ENCODE measurements at regions not wholly inside any gene's neighbourhood (a gene's known extent, or its start where the extent isn't known, plus 50 kb on each side); places are given as distances from the start of the nearest gene placed in this dataset.

DNA sequence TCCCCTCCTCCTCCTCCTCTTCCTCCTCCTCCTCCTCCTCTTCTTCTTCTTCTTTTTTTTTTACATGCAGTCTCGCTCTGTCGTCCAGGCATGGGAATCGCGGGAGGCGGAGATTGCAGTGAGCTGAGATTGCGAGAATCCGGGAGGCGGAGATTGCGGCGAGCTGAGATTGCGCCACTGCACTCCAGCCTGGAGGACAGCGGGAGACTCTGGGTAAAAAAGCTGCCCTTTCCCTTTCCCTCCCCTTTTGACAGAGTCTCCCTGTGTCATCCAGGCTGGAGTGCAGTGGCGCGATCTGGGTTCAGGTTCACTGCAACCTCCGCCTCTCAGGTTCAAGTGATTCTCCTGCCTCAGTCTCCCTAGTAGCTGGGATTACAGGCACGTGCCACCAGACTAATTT, 168.1 kb upstream of the MALRD1 start:
- Histone ChIP-seq H3K9me3 (replicated peaks; ENCODE audit: control insufficient read depth, insufficient read depth, low read length) (peaks cover 2% of the 10 kb centered on the region), H4K20me1 (replicated peaks; ENCODE audit: control insufficient read depth, extremely low read depth, insufficient read depth, low read length) (no peaks in the 10 kb centered on the region), H3K9ac (replicated peaks; ENCODE audit: extremely low read depth, insufficient read depth, low read length) (no peak overlapping the region), H2AFZ (ENCODE audit: low read depth, low read length) (no peak overlapping the region), H3K4me3 (replicated peaks in 1 of 3; ENCODE audit: insufficient read depth in 1 of 3, low read depth in 1 of 3, low read length in 3 of 3) (no peak overlapping the region), H3K4me2 (ENCODE audit: insufficient read depth, low read length) (no peak overlapping the region), H3K36me3 (ENCODE audit: control insufficient read depth in 2 of 2, extremely low read depth in 1 of 2, insufficient read depth in 2 of 2, low read length in 2 of 2) (no peaks in the 10 kb centered on the region), H3K79me2 (ENCODE audit: control insufficient read depth, insufficient read depth, low read length) (no peaks in the 10 kb centered on the region), H3K27me3 (ENCODE audit: control insufficient read depth in 2 of 2, insufficient read depth in 2 of 2, low read length in 2 of 2) (no peaks in the 10 kb centered on the region), H3K27ac (ENCODE audit: insufficient read depth, low read depth, low read length) (no peak overlapping the region), H3K4me1 (ENCODE audit: control insufficient read depth, extremely low read depth, insufficient read depth, low read length) (no peaks in the 10 kb centered on the region), H3K9me1 (replicated peaks; ENCODE audit: control insufficient read depth, extremely low read depth, insufficient read depth, low read length) (no peaks in the 10 kb centered on the region)
- no peak for FAIRE-seq
- no peak for TF ChIP-seq MAX (IDR thresholded peaks at IDR 0.05; ENCODE audit: insufficient read depth, insufficient read length)
- no peak for TF ChIP-seq JUN (IDR thresholded peaks at IDR 0.05; ENCODE audit: borderline replicate concordance, insufficient read depth, insufficient read length, low read depth)
- no peak for TF ChIP-seq EZH2 (IDR thresholded peaks at IDR 0.05; ENCODE audit: borderline replicate concordance, low read depth, low read length, severe bottlenecking)
- no peak for TF ChIP-seq GATA2 (IDR thresholded peaks at IDR 0.05; ENCODE audit: insufficient read depth, insufficient read length, low read depth, low read length)
- no peak for TF ChIP-seq MYC (IDR thresholded peaks at IDR 0.05; ENCODE audit: low read depth, low read length)
- TF ChIP-seq, protein P1, sequence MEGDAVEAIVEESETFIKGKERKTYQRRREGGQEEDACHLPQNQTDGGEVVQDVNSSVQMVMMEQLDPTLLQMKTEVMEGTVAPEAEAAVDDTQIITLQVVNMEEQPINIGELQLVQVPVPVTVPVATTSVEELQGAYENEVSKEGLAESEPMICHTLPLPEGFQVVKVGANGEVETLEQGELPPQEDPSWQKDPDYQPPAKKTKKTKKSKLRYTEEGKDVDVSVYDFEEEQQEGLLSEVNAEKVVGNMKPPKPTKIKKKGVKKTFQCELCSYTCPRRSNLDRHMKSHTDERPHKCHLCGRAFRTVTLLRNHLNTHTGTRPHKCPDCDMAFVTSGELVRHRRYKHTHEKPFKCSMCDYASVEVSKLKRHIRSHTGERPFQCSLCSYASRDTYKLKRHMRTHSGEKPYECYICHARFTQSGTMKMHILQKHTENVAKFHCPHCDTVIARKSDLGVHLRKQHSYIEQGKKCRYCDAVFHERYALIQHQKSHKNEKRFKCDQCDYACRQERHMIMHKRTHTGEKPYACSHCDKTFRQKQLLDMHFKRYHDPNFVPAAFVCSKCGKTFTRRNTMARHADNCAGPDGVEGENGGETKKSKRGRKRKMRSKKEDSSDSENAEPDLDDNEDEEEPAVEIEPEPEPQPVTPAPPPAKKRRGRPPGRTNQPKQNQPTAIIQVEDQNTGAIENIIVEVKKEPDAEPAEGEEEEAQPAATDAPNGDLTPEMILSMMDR (IDR thresholded peaks at IDR 0.05; ENCODE audit: extremely low read depth in 1 of 2, insufficient read depth in 1 of 2, low read depth in 1 of 2, low read length in 2 of 2): no peak
- TF ChIP-seq FOS (IDR thresholded peaks at IDR 0.05; ENCODE audit: borderline replicate concordance, insufficient read depth, low read length): no peak
- no peak for TF ChIP-seq POLR2A (IDR thresholded peaks at IDR 0.05; ENCODE audit: low read depth, low read length)
- TF ChIP-seq POLR2AphosphoS5 (IDR thresholded peaks at IDR 0.05; ENCODE audit: insufficient read depth, low read depth, low read length): no peak
- ChIA-PET CTCF (no interaction called here), POLR2A (no interaction called here)
- dilution Hi-C loops (cut with MboI; ENCODE audit: extremely low pct_ligation_motif_present, low sequenced_read_pairs): no loop called here
- intact Hi-C loops (cut with micrococcal nuclease): no loop called here
- BruUV-seq (replicated peaks): no TSS peak
- DNase-seq (ENCODE audit: low read depth, low spot score): no peak
